GM19351 (cell line): ENCODE measurements at regions not wholly inside any gene's neighbourhood (a gene's known extent, or its start where the extent isn't known, plus 50 kb on each side); places are given as distances from the start of the nearest gene placed in this dataset.

Source experiments
- ATAC-seq: cut with Tn5 transposase; IDR thresholded peaks from one replicate; pipeline ENCODE4 v1.9.1; 2021; ENCODE audit warnings: mild to moderate bottlenecking, moderate library complexity; ENCODE audit not compliant: unreplicated experiment

DNA sequence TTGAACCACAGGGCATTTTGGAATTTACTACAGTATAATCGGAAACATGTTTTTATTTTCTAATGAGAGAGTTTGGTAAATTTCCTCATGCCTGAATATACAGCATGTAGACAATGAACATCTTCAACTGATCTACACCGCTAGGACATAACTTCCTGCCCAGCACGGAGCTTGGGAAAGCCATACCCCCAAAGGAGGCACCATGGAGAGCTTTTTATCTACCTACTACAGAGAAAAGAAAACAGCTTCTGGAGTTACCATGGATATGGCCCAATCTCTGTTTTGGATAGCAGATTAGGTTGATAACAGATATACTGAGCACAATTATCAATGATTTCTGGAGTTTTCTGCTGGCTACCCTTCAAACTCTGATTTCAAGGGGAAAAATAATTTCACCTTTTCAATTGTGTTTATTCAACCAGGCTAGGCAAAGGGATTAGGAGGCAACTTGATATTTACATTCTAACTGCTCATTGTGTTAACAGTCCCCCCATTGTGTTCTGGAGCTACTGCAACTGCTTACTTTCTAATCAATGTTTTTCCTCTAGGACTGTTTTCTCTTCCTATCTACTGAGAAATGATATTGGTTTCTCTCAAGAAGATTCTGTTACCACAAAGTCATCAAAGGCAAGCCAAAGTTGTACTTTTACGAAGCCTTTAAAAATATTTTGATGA is 123.0 kb upstream of the ARHGAP28 start:
- ATAC-seq: no peak

DNA sequence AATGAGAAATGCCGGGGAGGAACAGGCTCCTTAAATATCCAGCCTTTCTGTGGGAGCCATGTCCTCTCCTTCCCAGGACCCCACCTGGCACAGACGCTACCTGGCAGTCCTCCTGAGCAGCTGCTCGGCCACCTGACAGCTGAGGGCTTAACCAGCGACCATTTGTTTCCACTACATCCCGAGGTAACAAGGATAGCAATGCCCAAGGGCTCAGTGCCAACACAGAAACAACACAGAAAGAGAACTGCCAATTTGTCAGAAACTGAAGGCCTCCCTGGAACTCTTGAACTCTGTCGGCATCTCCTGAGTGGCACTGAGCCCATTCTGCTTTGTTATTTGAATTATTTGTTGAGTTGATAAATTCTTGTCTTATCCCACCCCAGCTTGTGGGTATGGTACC is 122.2 kb upstream of the ARHGAP28 start:
- no peak for ATAC-seq

DNA sequence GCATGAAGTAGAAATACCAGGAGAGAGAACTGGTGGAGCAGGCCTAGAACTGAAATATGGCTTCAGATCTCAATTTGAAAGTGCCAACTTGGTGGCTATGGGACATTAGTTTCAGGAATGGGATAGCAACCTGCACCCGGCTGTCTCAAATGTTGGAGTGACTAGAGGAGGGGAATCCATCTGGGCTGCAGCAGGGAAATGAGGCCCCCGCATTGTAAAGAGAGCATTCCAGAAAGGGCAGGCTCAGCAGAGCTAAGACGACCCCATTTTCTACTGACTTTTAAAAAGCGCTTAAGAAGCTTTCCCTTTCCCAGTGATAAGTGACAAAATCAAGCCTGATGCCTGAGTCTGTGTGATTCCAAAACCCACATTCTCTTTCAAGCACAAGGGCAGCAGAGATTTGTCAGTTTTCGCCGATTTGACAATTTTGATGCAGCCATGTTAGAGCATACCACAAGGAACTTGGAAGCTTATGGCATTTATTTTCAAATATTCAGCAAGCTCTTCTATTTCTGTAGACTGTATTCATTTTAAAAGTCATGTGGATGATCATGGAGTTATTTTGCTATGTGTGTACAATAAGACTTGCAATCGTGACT is 119.8 kb upstream of the ARHGAP28 start:
- ATAC-seq: no peak

DNA sequence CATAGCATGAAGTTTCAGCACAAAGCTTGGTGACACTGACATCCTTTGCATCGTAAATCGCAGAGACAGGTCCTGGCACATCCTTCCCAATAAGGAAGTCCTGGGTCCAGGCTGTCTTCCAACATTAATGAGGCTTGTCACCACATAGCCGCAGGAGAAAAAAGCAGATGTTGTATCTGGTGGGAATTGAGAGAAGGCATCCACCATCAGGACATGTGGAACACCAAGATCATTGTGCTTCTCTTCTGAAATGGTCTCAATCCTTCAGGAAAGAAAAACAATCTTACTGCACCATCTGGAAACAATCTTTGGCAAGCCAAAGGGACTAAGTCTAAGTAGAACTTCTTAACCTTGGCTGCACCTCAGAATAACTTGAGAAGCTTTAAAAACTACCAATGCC is 119.0 kb upstream of the ARHGAP28 start:
- ATAC-seq: no peak

DNA sequence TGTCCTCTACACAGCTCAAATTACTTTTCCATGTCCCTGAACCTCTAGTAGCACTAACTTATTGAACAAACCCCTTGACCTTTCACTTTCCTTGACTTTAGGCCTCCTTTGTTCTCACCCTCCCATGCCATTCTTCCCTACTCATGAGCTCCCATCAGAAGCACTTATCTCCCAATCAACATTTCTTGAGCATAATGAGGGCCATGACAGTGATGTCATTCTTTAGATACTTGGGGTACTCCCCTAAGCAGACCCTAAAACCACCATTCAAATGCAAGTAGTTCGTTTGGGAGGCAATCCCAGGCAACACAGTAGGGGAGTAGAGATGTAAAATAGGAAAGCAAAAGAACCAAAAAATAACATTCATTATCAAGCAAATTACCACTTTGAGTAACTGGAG is 115.9 kb upstream of the ARHGAP28 start:
- ATAC-seq: no peak

DNA sequence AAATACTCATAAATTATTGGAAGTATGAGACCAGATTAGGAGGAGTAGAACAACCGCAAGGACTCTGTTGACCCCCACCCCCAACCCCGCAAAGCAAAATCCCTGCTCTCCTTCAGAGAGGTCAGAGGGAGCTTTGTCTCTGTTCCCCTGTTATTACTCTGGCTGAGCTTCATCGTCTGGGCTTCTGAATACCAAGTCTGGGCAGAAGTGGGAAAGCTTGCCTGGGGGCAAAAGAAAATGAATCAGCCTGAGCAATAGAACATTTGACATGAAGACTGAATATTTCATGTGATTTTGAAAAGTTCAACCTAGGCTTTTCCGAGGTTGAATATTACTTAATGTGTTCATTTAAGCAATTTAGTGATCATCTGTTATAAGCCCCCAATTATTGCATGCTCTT is 114.6 kb upstream of the ARHGAP28 start:
- ATAC-seq: no peak

DNA sequence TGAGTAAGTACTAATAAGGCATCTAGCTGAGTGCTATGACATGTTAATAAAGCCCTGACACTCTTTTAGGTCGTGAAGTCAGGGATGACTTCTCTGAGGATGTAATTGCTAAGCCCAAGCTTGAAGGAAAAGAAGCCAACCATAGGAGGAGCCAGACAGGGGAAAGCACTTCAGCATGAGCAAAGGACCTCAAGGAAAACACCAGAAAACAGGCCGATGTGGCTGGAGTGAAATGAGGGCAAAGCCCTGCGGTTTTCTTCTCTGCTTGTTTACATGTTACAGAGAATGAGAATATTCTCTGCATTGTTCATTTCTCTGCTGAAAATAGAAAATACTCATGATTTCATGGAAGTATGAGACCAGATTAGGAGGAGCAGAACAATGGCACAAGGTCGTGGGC is 112.5 kb upstream of the ARHGAP28 start:
- ATAC-seq: no peak

DNA sequence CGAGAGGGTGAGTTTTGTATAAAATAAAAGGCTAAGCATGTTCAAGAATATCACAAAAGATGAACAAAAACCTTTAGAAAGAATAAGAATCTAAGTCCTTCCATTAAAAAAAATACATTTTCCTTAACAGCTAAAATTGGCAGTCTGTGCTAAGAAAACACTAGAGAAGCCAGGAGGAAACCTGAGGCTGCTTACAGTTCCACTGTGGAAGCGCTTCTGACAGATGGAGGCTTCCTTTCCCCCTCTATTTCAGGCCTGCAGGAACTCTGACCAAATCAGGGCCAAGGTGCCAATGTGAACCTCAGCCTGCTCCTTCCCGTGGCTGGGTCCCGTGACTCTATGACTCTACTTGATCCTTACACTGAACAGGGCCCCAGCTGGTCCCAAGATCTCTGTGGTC is 108.1 kb upstream of the ARHGAP28 start:
- no peak for ATAC-seq

DNA sequence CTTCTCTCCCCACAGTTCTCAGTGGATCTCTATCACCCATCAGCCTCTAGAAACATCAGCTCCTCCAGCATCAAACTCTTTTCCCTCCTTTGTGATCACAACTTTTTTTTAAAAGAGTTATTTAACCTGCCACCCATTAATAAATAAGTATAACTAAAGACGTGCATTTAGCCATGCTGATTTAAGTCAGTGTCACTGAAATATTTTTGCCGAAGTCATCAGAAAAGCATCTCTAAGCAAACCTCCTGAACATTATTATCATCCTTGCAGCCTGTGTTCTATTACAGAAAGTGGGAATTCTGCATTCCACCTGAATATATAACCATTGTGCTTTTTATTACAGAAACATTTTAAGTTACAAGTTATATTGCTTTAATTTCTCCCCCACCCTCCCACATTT is 106.2 kb upstream of the ARHGAP28 start:
- ATAC-seq: no peak

DNA sequence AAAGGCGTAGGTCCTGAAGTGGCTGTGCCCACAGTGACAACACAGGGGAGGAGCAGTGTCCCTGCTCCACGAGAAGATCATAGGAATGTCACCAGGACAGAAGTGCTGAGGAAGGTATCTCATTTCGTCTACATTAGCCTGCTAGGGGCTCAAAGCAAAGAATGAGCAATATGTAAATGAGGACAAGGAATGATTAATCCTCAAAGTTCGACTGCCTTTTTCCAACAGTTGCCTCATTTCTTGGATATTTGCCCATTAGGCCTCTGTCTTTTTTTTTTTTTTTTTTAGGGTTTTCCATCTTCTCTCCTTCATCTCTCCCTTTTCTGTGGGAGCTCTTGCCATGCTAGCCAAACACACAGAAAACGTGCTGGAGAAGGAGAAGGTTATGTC is 105.2 kb upstream of the ARHGAP28 start:
- ATAC-seq: no peak

DNA sequence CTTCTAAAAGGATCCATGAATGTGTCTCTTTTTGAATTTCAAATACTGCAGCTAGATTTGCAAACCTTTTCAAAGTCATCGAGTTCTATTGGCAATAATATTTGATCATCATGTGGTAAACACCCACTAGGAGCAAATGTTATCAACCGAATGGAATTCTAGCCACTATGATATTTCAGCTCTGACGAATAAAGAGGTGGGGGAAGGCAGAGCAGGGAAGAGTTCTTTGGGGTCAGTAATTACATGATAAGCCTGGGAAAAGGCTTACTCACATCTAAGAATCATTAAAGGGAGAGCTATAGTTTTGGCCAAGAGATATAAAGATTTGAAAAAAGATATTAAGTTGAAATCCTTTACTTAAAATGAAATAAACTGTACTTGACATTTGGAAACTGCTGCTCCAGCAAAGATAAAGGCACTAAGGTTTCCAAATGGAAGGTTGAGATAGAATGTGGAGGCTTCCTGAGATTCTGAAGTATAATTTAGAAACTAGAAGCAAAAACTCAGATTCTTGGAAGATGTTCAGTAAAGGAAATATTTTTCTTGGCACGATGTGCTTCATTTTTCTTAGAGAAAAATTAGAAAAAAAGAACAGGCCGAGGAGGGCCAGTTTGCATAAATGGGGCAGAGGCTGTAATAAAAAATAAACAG is 104.7 kb upstream of the ARHGAP28 start:
- no peak for ATAC-seq

DNA sequence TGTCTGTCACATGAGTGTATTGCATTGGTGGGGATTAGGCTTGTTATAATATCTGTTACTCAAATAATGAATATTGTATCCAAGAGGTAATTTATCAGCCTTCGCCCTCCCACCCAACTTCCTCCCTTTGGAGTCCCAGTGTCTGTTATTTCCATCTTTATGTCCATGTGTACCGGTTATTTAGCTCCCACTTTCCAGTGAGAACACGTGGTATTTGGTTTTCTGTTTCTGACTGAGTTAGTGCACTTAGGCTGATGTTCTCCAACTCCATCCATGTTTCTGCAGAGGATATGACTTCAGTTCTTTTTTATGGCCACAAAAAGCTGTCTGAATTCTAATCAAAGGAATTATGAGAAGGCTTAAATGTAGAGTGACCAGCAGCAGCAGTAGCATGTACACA is 104.0 kb upstream of the ARHGAP28 start:
- no peak for ATAC-seq

DNA sequence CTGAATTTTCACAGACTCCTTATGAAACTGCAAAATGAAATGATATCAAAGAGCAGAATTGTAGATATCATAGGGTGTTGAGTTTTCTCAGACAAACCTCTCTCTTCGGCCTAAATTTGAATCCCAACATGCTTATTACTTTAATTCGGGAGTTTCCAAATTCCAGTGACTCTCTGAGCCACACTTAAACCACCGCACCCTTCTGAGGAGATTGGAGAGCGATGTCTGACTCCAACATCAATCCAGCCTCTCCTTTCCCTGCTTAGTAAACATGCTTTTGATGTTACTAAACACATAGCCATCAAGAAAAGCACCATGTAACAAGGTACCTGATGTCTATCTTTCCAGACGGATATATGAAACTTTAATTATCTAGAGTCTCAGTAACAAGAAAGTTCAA is 103.1 kb upstream of the ARHGAP28 start:
- no peak for ATAC-seq

DNA sequence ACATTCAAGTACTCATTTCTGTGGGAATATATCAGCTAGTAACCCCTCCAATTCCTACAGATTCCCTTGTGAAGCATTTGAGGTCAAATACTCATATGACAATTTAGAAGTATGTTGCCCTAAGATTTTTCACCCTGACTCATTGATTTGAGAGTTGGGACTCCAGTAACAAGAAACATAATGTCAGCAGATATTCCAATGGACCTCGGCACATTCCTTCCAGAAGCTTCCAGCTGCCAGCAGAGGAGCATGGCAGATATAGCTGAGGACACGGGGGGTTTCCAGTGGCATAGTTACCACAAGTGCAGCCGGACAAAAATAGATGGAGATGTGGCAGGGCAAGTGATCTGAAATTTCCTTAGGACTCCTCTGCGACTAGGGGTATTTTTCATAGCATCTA is 101.9 kb upstream of the ARHGAP28 start:
- no peak for ATAC-seq

DNA sequence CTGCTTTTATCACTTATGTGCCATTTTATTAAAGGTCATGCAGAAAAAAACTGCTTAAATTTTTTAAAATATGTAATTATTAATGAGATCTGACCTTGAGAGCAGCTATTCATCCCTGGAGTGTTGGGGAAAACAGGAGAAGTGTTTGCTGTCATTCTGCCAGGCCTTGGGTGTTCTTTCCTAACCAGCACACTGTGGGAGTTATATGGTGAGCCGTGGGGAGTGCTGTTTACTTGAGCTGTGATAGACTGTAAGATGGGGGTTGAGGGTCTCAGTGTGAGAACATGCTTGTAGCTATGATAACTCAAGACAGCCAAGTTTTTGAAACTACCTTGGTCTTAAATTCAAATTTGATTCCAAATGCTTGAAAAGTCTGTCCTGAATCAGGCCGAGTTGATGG is 101.3 kb upstream of the ARHGAP28 start:
- ATAC-seq: no peak

DNA sequence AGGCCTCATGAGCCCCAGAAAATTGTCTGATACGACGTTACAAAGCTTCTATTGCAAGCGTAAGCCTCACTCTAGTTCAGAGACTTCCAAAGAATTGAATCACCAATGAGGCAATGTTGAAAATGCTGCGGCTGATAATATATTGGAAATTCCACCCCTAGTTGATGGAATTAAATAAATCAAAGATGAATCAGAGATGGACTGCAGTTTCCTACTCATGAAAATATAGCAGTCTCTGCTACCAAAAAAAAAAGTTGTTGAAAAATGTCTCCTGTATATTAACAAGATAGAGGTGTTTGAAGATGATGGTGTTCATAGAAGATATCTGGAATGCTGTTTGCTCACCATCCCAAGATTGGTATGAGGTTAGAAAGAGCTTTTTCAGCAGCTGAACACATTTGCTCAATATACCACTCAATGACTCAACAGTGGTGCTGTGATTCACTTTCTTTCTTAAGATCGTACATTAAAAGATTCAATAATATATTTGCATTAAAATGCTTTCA is 99.8 kb upstream of the ARHGAP28 start:
- no peak for ATAC-seq

DNA sequence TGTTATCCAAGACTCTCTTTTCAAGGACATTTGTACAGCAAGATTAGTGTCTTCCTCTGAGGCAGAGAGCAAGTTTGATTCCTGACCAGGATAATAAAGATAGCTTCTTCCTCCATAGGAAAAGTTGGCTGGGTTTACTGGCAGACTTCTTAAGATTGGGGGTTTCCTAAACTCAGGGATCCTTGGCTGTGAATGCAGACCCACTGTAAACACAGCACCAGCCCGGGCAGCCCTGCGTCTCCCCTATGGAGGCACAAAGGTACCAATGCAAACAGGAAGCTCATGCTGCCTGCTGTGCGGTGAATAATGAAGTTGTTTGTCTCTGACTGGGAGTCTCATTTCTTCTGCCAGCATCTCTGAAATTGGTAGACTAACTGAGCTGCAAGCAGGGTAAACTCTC is 96.2 kb upstream of the ARHGAP28 start:
- no peak for ATAC-seq

DNA sequence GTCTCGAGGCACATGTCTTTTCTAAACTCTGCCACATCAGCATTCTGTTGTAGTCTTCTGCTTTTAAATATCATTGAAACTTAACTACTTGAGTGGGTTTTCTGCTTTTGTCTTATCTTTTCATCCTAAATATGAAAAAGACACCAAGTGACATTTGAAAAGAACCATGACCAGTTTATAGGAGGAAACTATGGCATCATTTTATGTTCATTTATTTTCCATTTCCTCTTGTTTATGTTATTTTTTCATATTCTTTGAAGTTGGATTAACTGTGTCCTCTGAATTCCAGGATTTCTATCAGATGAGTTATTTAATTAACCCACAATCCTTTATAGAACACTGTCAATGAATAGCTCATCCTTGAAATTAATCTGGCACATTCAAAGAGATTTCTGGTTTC is 93.4 kb upstream of the ARHGAP28 start:
- no peak for ATAC-seq

DNA sequence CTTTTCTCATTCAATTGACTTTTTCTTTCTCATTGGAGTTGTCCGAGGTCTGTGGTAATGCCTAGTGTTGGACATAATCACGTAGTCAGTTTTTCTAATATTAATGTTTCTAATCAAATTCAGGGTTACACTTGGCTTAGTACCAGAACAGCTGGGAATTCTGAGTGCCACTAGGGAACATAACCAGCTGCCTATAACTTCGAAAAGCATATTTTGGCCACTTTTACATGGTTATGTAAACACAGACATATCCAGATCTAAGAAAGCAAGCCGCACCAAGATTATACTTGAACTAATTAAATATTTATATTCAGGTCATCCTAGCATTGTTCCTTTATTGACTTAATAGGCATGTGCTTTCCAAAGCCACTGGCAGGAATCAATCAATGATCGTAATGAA is 91.1 kb upstream of the ARHGAP28 start:
- no peak for ATAC-seq

DNA sequence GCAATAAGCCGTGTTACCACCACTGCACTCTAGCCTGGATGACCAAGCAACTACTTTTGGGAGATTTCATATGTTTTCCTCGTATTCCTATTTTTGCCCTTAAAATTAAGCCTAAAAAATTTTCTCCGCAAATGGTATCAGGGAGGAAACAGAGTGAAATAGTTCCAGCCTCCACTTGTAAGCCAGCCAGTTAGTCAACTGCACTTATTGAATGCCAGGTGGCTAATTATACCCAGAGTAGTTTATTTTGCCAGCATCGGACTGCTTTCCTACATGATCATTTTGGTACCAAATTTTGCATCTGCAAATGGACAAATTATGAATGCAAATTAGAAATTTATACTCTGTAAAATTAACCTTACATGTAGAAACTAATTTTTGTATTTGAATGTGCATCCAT is 90.2 kb upstream of the ARHGAP28 start:
- ATAC-seq: no peak

DNA sequence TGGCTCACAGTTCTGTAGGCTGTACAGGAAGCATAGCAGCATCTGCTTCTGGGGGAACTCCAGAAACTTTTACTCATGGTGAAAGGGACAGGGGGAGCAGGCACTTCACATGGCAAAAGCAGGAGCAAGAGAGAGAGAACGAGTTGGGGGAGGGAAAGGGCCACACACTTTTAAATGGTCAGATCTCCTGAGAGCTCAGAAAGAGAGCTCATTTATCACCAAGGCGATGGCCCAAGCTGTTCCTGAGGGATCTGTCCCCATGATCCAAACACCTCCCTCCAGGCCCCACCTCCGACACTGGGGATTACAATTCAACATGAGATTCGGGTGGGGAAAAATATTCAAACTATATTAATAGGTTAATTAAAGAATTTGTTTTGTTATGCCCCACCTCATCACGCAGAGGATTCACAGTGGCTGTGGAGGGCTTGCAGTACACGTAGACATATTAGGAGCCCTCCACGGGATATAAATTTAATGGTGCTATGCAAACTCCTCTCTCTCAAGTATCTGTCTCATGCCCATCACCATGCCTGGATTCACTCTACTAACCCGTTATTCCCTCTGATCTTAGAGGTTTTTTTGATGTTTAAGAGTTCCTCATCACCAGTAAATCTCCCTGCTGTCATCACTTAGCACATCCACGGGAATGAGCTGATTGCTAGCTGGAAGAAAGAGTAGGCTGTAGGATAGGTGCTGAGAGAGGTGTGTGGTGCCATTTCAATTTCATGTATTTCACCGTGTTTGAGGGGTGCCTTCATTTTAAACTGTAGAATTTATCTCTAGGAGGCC is 84.5 kb upstream of the ARHGAP28 start:
- no peak for ATAC-seq

DNA sequence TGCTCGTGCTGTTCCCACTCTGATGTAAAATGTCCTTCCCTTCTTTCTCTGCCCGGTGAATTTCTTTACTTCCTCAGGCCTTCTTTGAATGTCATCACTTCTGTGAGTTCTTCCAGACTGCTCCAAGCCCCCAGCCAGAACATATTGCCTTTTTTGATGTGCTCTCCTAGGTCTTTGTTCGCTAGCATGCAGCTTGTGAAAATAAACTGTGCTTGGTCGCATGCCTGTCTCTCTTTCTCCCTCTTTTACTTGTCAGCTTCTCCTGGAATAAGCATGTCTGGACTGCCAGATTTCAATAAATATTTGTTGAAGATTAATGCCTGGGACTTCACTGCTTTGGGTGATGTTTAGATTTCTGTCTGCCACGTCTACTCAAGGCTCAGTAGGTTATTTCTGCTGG is 82.7 kb upstream of the ARHGAP28 start:
- no peak for ATAC-seq
